ENCODE measurements at regions not wholly inside any gene's neighbourhood (a gene's known extent, or its start where the extent isn't known, plus 50 kb on each side); places are given as distances from the start of the nearest gene placed in this dataset.

GRCh38 chr5:32511776-32512374 lies 67.3 kb upstream of the ZFR start:
- no peaks in the 10 kb centered on the region for H3K9me3 ChIP-seq
- DNase-seq (ENCODE audit: low spot score in 2 of 2), result no peak
- H3K4me3 ChIP-seq, result no peak overlapping the region
- no peaks in the 10 kb centered on the region for H3K27me3 ChIP-seq
- peaks cover 3 to 4% of the 10 kb centered on the region in 2 donors for H3K4me1 ChIP-seq
- no peak for TF ChIP-seq CTCF (IDR thresholded peaks at IDR 0.05)
- no peaks in the 10 kb centered on the region for H3K36me3 ChIP-seq
- H3K27ac ChIP-seq, result no peak overlapping the region
- intact Hi-C loops (cut with DNase I), result no loop called here

- DNase-seq (ENCODE audit: low spot score in 2 of 2), result no peak
- intact Hi-C loops (cut with DNase I), result no loop called here
- H3K4me3 ChIP-seq, result no peak overlapping the region
- no peak for TF ChIP-seq CTCF (IDR thresholded peaks at IDR 0.05)
- H3K27ac ChIP-seq, result no peak overlapping the region
- H3K4me1 ChIP-seq, result peaks cover 3 to 13% of the 10 kb centered on the region in 2 donors
- H3K36me3 ChIP-seq, result no peaks in the 10 kb centered on the region
- no peaks in the 10 kb centered on the region for H3K27me3 ChIP-seq
- H3K9me3 ChIP-seq, result no peaks in the 10 kb centered on the region
Observed at GRCh38 chr5:32510860-32511259, 66.3 kb upstream of the ZFR start.

GRCh38 chr5:32508806-32509805 lies 64.6 kb upstream of the ZFR start:
- no peak overlapping the region for H3K4me3 ChIP-seq
- intact Hi-C loops (cut with DNase I), result loop anchor here (5.0 kb wide), 1 partner anchor 78 kb away; the partner anchor contains the start of gene SUB1
- no peak for DNase-seq (ENCODE audit: low spot score in 2 of 2)
- H3K9me3 ChIP-seq, result no peaks in the 10 kb centered on the region
- TF ChIP-seq CTCF (IDR thresholded peaks at IDR 0.05), result no peak
- no peaks in the 10 kb centered on the region for H3K27me3 ChIP-seq
- H3K4me1 ChIP-seq, result peaks cover 3 to 25% of the 10 kb centered on the region in 2 donors
- no peak overlapping the region for H3K27ac ChIP-seq
- no peaks in the 10 kb centered on the region for H3K36me3 ChIP-seq

- Histone ChIP-seq H3K4me1 (peaks cover 3 to 25% of the 10 kb centered on the region in 2 donors), H3K27me3 (no peaks in the 10 kb centered on the region), H3K9me3 (no peaks in the 10 kb centered on the region), H3K36me3 (no peaks in the 10 kb centered on the region), H3K4me3 (no peak overlapping the region), H3K27ac (no peak overlapping the region)
- DNase-seq (ENCODE audit: low spot score in 2 of 2), result no peak
- intact Hi-C loops (cut with DNase I), result loop anchor here (5.0 kb wide), 1 partner anchor 79 kb away; the partner anchor contains the start of gene SUB1
- TF ChIP-seq CTCF (IDR thresholded peaks at IDR 0.05), result no peak
Observed at GRCh38 chr5:32507738-32508434, 63.3 kb upstream of the ZFR start.

- no peaks in the 10 kb centered on the region for H3K9me3 ChIP-seq
- peaks cover 3 to 25% of the 10 kb centered on the region in 2 donors for H3K4me1 ChIP-seq
- H3K27ac ChIP-seq, result peak overlapping the region; percentile 52 to 80
- intact Hi-C loops (cut with DNase I), result loop anchor here (5.0 kb wide), 1 partner anchor 81 kb away; the partner anchor contains the start of gene SUB1
- H3K36me3 ChIP-seq, result no peaks in the 10 kb centered on the region
- DNase-seq (ENCODE audit: low spot score in 2 of 2), result peak in 1 of 2 donors; percentile 71
- no peak overlapping the region for H3K4me3 ChIP-seq
- H3K27me3 ChIP-seq, result no peaks in the 10 kb centered on the region
- no peak for TF ChIP-seq CTCF (IDR thresholded peaks at IDR 0.05)
Observed at GRCh38 chr5:32506799-32507198, 62.3 kb upstream of the ZFR start.
